AG09319 (cell line): ENCODE measurements at regions not wholly inside any gene's neighbourhood (a gene's known extent, or its start where the extent isn't known, plus 50 kb on each side); places are given as distances from the start of the nearest gene placed in this dataset.
"Not testable (repeated sequence)": the region's sequence is repeated elsewhere in the genome, so short reads cannot be mapped to it uniquely, and the experiment has no call there.

ENCODE experiments used
- DNase-seq: peaks from one replicate; pipeline ENCODE4 v3.0.0-alpha.2; 2010; ENCODE audit warnings: low read depth; ENCODE audit errors: extremely low read depth
- CTCF ChIP-seq: IDR thresholded peaks from 2 replicates; pipeline ENCODE4 v1.5.1; 2011; ENCODE audit warnings: low read depth, mild to moderate bottlenecking, inconsistent platforms, low read length, moderate library complexity

DNA sequence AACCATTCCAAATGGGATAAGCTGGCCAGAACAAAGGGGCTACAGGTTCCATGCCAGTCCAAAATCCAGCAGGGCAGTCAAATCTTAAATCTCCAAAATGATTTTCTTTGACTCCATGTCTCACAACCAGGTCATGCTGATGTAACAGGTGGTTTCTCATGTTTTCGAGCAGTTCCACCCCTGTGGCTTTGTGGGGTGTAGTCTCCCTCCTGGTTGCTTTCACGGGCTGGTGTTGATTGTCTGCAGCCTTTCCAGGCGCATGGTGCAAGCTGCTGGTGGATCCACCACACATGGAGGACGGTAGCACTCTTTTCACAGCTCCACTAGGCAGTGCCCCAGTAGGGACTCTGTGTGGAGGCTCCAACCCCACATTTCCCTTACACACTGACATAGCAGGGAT, 425.5 kb upstream of the FTMT start:
- DNase-seq, result no peak
- no peak for TF ChIP-seq CTCF

DNA sequence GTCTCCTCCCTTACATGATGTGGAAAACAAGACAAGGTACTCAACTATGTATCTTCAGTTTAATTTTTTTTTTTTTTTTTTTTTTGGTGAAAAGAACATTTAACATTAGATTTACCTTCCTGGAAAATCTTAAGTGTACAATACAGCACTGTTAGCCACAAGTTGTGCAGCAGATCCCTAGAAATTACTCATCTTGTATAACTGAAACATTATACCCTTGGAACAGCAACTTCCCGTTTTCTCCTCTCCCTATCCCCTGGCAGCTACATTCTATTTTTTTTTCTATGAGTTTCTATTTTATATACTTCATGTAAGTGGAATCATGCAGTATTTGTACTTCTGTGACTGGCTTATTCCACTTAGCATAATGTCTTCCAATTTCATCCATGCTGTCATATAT, 421.9 kb upstream of the FTMT start:
- TF ChIP-seq CTCF, result no peak
- DNase-seq, result no peak

- no peak for TF ChIP-seq CTCF
- no peak for DNase-seq
Observed at GRCh38 chr5:121430538-121430937, 421.1 kb upstream of the FTMT start.

DNA sequence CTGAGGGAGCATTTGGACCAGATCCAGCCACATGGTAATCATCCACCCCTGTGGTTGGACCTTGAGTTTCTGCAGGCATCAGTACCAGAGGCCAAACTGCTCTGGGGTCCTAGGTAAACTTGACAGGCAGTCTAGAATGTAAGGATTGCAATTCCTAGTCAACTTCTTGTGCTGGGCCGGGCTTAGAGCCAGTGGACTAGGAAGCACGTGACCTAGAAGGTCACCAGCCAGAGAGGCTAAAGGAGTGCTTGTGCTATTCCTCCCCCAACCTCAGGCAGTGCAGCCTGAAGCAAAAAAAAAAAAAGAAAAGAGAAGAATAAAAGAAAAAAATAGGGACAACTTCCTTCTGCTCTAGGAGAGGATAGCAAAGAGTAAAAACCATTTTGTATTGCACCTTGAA, 406.2 kb upstream of the FTMT start:
- no peak for DNase-seq
- TF ChIP-seq CTCF, result no peak

DNA sequence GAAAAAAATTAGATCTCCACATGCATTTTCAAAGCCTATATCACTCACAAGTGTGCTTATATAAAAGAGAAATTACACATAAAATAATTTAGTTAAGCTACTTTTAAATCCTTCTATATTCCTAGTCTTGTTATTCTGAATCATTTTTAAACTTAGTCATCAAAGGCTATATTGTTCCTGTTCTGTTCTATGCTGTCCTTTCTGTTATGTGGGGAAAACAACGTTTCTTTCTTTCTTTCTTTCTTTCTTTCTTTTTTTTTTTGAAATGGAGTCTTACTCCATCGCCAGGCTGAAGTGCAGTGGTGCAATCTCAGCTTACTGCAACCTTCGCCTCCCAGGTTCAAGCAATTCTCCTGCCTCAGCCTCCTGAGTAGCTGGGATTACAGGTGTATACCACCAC, 389.2 kb upstream of the FTMT start:
- no peak for DNase-seq
- TF ChIP-seq CTCF, result no peak

GRCh38 chr5:121471222-121471621, 380.5 kb upstream of the FTMT start:
- not testable (repeated sequence) for DNase-seq

- no peak for DNase-seq
- no peak for TF ChIP-seq CTCF
Observed at GRCh38 chr5:121478636-121479035, 373.0 kb upstream of the FTMT start.

GRCh38 chr5:121479337-121479736, 372.3 kb upstream of the FTMT start:
- DNase-seq, result no peak
- TF ChIP-seq CTCF, result no peak
